NCI-H69 (cell line): ENCODE measurements at regions not wholly inside any gene's neighbourhood (a gene's known extent, or its start where the extent isn't known, plus 50 kb on each side); places are given as distances from the start of the nearest gene placed in this dataset.
A peak's percentile ranks its signal among the peaks of the same experiment; 100 is the strongest.

Experiments used
- DNase-seq: peaks from one replicate; lab custom pipeline; 2025; lab: John Stamatoyannopoulos, UW

DNA sequence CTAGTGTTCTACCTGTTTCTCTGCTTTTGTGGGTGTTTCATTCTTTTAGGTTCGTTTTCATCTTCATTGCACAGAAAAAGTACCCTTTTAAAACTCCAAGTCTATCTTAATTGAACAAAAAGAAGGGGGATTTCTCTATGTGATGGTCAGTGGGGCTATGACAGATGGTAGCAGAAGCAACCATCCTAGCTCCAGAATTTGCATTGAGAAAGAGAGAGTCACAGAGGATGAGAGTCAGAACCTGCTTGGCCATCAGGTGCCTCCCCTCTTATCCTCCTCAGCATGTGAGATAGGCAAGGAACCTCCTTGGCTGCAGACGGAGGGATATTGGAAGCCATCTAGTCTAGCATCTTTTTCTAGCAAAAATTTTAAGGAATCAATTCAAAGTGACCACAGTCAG lies 398.0 kb upstream of the DCC start:
- DNase-seq: no peak

DNA sequence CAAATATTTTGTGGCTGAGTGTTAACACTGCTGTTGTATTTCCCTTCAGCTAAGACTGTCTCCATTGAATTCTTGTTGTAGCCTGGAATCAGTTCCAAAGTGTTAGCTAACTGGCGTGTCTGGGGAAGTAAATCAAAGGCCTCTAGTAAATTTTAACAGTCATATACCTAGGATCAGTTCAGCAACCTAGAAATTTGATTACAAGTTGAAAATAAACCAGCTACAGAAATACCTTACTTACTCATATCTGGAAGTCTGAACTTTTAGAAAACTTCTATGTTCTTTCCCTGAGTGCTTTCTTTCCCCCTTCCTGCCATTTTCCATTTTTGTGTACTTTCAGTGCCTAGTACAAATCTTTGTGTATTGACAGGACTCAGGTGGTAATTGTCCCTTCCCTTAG lies 396.7 kb upstream of the DCC start:
- no peak for DNase-seq

DNA sequence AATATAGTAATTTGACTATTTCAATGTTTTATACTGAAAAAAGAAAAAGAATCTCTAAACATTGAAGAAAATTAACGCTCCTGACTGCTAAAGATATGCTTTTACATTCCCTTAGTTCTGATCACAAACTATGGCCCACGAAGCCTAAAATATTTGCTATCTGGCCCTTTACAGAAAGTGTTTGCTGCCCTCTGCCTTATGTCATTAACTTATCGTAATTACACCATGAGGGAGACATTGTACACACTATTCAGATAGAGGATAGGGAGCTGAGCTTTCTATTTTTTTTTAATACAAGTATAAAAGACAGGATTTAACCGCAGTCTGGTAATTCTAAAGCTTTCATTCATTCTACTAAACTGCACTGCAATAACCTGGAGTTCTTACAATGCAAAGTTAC lies 393.1 kb upstream of the DCC start:
- no peak for DNase-seq

- DNase-seq: no peak
Measured at GRCh38 chr18:51952844-51953243, 387.2 kb upstream of the DCC start.

DNA sequence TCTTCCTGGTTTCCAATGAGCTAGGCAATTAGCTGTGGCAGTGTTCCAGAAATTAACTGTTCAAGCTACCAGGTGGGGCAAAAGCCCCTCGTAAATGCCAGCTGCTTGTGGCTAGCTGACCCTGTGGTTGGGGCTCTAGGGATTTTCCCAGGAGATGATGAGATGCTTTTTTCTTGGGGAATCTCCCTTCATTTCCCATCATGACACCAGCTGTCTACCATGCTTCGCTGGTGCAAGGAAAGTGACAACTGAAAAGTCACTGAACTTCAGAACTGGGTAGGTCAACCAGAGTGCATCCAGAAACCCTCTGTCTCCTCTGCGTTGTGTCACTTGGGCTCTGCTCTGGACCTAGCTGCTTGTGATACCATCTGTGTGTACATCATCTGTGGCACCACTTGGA lies 386.5 kb upstream of the DCC start:
- peak; percentile 75 for DNase-seq

DNA sequence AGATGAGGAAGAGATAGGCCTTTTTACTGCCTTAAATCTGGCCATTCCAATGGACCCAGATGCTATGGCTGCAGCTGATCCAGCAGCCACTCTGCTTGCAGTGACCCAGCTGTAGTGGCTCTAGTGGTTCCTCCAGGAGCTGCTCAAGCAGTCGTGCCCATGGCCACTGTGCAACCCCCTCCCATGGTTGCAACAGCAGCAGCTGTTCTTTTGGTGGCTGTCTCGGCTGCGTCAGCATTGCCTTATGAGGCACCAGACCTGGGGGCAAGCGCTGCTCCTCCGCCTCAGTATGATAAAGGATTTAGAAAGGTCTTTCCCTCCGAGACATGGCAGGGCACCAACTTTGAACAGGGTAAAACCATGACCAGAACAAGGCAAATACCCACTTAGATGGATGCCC lies 384.9 kb upstream of the DCC start:
- DNase-seq: no peak

DNA sequence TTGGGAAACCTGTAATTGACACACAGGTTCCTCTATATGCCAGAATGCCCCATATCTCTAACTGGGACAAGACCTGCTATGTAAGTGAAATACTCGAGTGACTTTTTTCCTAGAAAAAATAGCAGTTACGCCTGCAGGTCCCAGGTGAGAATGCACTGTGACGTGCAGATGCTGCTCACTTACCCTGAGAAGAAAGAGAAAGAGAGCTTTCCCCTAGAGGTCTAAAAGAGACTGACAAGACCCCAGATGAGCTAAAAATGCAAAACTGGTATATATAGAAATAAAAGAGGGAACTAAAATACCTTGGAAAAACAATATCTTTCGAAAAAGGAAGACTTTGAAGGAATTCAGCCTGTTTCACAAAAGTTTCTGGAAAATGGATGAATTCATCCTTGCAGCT lies 383.0 kb upstream of the DCC start:
- DNase-seq: no peak

DNA sequence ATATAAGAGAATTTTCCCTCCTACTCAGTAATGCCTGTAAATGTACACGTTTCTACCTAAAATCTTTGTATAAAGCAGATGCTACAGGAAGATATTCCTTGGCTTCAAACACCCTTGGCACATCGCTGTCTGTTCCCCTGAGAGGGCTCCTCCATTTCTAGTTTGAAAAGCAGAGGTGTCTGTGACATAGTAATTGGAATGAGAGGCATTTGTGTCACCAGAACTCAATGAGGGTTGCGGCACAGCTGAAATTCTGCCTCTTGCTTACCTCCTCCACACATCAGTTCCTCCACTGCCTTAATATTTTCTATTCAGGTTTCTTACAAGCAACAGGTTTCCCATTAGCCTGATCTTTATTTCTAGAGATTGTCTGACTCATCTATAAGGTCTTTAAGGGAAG lies 359.9 kb upstream of the DCC start:
- DNase-seq: no peak

DNA sequence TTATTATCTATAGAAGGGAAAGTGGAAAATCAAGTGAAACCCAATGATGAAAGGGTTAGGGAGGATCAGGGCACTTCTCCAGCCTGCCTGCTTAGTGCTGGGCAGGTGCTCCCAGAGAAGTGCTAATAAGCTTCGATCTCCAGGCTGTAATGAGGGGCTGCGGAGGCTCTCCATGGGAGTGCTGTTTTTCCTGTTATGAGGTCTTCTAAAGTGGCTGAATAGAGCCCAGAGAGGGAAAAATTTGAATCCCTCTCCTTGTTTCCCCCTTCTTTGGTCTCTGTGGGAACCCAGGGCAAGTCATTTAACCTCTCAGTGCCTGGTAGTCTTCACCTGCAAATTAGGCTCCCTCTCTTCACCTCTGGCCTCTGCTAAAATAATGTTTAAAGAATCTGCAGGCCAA lies 351.7 kb upstream of the DCC start:
- DNase-seq: peak; percentile 89

GRCh38 chr18:51997129-51997528 lies 342.9 kb upstream of the DCC start:
- no peak for DNase-seq

- DNase-seq: peak; percentile 29
Measured at GRCh38 chr18:51998066-51998465, 341.9 kb upstream of the DCC start.

DNA sequence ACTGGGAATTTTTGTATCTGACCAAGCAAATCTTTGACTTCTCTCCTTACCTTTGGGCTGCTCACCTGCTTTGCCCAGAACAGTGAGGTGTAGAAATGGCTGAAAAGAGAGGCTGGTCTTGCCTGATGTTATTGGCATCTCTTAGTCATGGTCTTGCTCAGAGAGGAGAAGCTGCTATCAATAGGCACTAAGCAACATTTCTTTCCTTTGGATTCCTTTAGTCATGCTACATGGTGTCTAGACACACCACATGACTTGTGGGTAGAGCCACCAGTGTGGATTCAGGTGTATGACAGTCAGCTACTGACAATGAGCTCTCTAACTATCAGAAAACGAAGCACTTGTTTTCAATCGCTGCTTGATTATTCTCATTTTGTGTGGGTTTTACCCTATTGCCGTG lies 341.3 kb upstream of the DCC start:
- DNase-seq: no peak

GRCh38 chr18:51999351-51999750 lies 340.6 kb upstream of the DCC start:
- DNase-seq: no peak

GRCh38 chr18:52000435-52000834 lies 339.6 kb upstream of the DCC start:
- DNase-seq: no peak

GRCh38 chr18:52001106-52001505 lies 338.9 kb upstream of the DCC start:
- DNase-seq: no peak

DNA sequence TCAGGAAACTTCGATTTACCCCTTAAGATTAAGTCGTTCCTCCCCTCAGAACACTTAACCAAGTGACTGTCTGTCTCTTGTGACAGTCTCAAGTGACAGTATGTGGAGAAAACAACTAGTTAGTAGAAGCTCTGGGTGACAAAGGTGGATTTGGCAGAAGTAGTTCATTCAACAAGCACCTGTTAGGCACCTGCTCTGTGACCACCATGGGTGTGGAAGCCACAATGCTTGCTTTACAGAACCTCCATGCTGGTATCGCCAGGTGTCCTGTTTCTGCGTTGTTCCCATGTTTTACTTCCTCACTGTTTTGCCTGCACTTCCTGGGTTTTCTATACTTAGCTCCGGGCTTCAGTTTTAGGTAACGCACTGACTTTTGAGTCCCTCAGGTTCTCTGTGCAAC lies 337.4 kb upstream of the DCC start:
- peak; percentile 39 for DNase-seq

DNA sequence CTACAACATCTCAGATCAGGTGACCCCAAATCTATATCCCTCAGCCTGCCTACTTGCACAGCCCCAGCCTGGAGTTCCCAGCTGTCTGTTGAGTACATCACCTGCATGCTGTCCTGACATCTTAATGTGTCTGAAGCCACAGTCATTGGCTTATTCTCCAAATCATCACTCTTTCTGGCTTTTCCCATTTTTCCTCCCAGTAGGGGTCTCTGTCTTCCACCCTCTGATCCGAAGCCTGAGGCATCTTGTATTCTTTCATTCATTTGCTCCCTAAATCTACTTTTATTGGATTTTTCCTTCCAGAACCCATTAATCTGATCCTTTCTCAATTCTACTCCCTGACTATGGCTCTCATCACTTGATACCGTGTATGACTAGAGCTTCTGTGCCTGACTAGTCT lies 332.9 kb upstream of the DCC start:
- peak; percentile 57 for DNase-seq

DNA sequence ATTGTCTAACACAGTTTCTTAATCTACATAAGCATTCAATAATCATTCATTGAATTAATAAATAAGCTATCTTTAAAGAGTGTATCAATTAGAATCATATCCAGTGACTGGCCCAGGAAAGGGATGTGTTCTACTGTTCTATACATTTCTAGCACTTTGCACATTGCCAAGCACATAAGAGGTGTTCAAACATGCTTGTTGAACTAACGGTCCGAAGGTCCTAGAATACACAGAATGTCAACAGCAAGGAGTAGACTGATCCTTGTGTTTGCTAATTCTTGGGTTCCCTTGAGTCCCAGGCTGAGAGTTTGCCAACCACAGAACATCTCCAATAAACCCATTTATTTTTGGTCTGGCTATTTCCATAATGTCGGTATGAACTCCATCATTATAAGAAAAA lies 331.7 kb upstream of the DCC start:
- no peak for DNase-seq

- DNase-seq: peak; percentile 62
Measured at GRCh38 chr18:52008736-52009135, 331.3 kb upstream of the DCC start.

DNA sequence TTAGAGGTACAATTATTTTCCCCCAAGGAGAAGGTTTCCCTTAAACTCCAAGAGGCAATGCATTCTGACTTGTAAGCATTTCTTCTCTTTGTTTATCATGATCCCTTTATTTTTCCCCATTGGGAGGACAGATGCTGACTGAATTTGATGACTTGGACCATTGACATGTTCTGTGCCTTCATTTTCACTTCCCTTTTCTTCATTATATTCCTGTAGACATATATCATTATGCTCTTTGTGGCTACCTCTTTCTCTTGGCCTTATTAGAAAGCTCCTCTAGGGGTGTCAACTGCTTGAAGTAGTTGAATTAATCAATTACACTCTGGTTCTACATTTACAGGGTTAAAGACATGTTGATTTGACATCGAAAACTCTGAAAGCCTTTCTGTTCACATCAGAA lies 330.0 kb upstream of the DCC start:
- DNase-seq: no peak

DNA sequence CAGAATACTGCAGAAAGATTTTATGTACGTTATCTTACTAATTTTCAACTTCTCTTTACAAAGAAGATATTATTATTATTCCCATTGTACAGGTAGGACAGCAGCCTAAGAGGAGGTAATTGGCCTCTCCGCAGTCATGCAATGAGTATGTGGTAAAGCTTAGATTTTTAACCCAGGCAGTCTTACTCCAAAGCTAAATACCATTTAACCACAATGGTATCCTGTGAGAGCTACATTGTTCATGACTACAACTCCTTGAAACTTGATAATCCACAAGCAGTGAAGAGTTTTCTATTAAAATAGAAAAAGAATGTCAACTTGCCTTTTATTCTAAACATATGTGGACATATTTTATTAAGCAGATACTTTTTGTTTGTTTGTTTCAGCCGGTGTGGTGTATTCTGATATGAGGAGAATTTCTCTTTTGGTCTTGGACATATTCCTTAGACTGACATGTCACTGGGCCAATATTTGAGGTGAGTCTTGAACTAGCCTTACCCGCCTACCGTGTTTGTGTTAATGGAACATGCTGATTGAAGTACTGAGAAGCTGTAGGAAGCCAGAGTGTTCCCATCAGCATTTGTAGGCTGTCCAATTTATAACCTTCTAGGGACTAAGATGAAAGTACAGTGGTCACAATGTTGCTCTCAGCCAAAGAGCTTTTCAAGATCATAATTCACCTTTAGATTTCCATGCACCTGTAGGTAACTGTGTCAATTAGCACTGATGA lies 293.9 kb upstream of the DCC start:
- DNase-seq: peak; percentile 88

- peak; percentile 99 for DNase-seq
Measured at GRCh38 chr18:52046842-52047241, 293.2 kb upstream of the DCC start.

- DNase-seq: peak; percentile 30
Measured at GRCh38 chr18:52054324-52054723, 285.7 kb upstream of the DCC start.

DNA sequence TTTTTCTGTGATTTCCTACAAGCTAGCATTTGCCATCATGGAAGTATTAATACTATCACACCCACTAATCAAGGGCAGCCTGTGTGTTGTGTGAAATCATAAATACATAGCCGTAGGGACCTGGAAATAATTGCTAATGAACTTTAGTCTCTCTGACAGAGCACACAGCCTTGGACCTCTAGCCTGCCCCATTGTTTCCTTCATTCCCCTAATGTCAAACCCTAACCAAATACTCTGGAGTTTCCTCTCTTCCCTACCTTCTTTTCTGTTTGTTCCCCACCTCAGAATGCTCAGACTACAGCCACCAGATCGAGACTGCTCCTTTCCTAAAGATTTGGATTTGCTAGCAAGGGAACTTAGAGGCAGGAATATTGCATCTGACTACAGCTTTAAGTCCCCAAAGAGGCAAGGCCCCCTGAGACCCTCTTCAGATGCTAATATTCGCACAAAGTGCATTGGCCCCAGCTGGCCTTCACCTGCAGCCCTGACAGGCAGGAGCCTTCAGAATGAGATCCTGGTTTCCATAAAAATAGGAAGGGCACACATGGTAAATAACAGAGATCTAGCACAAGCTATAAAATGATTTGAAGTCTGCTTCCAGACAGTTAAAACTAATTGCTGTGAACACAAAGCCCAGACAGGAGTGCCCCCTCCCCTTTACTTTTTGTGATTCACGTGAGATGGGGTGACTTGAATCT lies 279.2 kb upstream of the DCC start:
- peak; percentile 99 for DNase-seq
